ENCODE measurements at regions not wholly inside any gene's neighbourhood (a gene's known extent, or its start where the extent isn't known, plus 50 kb on each side); places are given as distances from the start of the nearest gene placed in this dataset.

- TF ChIP-seq CTCF (IDR thresholded peaks at IDR 0.05; ENCODE audit: low read depth, low read length, missing input control), result no peak
- TF ChIP-seq REST (IDR thresholded peaks at IDR 0.05), result no peak
- no peak for TF ChIP-seq JUND (IDR thresholded peaks at IDR 0.05)
These were observed 293.3 kb downstream of the MTX2 start for GRCh38 chr2:176562359-176563078.
